GM19324 (cell line): ENCODE measurements at regions not wholly inside any gene's neighbourhood (a gene's known extent, or its start where the extent isn't known, plus 50 kb on each side); places are given as distances from the start of the nearest gene placed in this dataset.
"Not testable (repeated sequence)": the region's sequence is repeated elsewhere in the genome, so short reads cannot be mapped to it uniquely, and the experiment has no call there.

ENCODE experiments used
- ATAC-seq: cut with Tn5 transposase; IDR thresholded peaks from one replicate; pipeline ENCODE4 v1.9.1; 2021; ENCODE audit warnings: mild to moderate bottlenecking, moderate library complexity; ENCODE audit not compliant: unreplicated experiment, low FRiP score

DNA sequence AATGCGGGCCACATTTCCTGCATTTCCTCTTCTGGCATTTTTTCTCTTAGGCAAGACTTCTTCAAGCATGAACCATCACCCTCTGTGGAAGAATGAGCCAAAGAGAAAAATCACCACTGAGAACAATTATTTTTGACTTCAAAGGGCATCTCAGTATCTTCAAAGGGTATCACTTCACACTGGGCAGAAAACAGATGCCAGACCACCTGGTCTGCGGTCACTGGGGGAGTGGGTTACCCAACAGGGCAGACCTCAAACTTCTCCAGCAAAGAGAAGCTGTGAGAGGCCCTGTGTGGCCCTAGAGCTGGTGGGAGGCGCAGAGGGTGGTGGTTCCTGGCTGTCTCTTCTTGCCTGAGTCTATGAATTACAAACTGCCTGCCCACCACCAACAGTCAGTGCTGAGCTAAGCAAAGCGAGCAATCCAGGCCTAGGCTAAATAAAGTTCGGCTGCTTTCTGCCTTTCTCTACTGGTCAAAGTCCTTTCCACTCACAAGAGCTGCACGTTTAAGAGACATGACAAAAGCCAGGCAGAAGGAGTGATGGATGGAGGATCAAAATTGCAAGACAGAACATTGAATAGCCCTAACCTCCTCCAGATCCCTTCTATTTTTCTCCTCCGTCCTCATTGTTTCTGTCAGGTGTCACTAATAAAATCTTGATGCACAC is 602.7 kb upstream of the CDH5 start:
- no peak for ATAC-seq

DNA sequence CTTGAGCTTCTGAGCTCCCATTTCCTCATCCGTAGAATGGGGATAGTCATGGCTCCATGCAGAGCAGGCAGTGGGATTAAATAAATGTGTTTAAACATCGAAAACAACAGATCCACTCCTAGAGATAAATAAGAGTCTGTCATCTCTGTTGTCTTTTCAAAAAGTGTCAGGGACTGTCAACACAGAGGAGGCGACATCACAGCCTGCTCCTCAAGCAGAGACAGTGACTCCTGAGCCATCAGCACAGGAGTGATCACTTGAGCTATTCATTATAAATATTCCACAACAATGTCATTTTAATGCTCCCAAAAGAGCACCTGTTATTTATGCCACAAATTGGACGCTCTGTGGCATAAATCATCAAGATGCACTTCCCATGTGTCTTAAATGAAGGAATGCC is 605.6 kb upstream of the CDH5 start:
- no peak for ATAC-seq

DNA sequence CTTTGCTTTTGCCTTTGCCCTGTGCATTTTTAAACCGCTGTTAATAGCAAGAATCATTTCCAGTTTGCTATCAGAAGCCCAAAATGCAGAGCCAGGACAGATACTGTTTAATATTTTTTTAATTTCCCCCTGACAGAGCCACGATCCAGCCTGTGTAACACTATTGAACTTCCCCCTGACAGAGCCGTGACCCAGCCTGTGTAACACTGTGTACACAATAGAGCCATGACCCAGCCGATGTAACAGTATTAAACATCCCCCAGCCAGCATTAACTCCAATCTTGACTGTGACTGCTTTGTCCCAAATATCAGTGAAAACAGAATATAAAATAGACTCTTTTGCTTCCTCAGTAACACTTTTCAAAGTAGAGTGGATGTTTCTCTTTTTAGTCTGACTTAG is 607.9 kb upstream of the CDH5 start:
- no peak for ATAC-seq

DNA sequence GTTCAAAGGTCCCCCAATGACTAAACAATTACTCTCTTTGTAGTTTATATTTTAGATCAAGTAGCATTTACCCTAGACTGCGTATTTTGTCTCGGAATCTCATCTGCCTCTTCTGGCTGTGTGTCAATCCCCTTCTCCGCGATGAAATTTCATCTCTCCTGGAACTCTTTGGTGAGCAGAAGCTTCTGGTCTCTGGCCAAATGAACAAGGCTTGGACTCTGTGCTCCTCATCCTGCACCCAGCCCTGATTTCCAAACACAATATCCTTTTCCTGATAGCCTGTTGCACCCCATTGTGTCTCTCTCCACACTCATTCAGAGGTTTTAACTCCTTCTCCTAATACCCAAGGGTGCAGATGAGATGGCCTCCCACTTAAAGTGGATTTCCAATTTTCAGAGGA is 609.4 kb upstream of the CDH5 start:
- ATAC-seq = no peak

DNA sequence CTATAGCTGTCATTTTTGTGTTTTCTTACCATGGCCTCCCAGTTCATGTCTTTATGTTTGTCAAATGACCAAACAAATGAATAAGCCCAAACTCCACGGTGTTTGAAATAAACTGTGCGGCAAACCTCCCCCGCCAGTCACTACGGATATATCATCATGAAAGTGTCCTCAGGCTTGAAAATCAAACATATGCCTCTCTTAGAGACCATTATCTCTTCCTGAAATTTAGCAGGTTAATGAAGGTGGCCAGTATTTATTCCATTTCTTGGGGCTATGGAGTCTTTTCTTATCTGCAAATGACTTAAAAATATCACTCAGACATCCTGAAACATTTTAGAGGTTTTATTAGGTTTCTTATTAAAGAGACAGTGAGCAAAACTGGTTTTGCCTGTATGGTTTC is 610.3 kb upstream of the CDH5 start:
- no peak for ATAC-seq

DNA sequence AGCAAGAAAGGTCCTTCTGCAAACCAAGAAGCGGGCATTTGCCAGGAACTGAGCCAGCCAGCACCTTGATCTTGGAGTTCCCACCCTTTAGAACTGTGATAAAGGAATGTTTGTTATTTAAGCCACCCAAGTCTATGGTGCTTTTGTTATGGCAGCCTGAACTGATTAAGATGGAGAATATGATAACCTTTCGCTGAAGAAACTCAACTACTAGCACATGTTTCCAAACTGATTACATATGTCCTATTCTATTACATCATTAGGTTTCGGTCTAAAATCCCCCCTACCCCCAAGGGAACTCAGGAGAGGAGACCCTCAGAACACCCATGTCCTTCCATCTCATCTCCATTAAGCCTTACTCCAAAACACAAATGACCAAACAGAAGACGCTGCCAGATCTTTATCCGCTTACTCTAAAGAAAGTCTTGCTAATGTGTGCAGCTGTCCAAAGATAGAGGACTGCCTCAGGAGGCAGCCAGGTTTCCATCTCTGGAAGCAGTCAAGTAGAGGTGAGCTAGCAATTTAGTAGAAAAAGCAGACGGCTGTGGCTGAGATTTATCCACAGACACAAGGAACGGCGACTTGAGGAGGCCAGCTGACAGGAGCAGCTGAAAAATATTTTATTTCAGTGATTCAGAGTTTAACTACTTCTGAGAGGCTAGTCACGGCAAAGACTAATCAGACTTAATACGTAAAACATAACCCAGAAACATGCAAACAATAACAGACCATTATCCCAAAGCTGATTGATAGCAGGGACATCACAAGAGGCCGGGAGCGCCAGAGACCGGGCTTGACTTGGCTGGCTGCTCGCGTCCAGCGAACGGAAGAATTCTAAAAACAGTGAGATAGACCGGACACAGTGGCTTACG is 611.4 kb upstream of the CDH5 start:
- no peak for ATAC-seq

DNA sequence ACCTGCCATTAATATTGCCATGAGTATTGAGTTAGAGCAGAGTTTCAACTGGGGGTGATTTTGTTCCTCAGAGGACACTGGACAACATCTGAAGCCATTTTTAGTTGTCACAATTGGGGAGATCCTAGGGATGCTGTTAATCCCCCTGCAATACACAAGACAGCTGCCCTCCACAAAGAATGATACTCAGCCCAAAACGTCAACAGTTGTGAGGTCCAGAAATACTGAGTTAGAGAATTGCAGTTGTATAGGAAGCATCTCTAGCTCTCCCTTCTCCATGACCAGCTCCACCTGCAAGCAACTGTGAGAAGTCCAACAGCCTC is 614.0 kb upstream of the CDH5 start:
- no peak for ATAC-seq

DNA sequence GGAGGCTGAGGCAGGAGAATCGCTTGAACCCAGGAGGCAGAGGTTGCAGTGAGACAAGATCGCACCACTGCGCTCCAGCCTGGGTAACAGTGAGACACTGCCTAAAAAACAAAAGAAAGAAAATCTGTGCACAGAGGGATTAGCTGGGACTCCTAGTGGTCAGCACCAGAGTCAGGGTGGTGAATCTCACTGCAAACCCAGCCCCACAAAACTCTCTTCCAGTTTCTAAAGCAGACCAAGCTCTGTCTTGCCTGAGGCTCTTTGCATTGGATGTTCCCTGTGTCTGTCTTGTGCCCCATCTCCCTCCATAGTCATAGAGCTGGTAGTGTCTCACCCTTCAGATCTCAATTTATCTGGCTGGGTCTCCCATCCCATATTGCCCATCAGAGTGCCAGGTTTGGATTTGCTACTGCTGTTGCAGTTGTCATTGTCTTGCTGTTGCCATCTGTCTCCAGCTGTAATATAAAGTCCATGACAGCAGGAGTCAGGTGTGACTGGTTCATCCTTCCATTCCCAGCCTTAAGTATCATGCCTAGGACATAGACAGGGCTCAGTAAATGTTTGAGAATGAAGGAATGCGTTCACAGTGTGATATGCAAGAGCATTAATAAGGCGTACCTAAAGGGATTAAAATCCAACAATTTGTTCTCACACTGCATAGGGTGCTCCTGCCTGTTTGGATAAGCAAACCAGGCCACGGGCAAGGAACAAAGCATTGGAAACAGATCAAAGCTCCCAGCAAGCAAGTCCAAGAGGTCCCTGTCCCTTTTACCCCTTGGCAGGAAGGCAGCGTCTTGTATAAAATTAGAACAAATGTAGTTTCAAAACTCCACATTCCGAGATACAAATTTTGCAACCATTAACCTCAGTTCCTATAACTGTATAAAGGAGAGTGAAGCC is 614.6 kb upstream of the CDH5 start:
- ATAC-seq = no peak

DNA sequence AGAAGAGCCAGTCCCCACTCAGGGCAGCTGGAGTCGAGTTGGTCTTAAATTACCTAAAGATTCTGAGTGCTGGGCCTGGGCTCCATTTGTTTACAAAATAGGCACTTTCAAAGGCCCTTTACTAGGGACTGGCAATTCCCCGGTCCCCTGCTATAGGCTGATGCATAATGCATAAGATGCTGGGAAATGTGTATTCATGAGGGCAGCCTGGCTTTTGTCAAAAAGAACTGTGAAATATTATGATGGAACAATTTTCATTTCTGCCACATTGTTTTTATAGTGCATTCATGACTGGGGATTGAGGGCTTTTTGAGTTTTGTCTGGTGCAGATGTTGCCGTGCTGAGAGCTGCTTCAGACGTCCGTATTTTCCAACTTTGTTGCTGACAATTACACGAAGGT is 617.0 kb upstream of the CDH5 start:
- no peak for ATAC-seq

DNA sequence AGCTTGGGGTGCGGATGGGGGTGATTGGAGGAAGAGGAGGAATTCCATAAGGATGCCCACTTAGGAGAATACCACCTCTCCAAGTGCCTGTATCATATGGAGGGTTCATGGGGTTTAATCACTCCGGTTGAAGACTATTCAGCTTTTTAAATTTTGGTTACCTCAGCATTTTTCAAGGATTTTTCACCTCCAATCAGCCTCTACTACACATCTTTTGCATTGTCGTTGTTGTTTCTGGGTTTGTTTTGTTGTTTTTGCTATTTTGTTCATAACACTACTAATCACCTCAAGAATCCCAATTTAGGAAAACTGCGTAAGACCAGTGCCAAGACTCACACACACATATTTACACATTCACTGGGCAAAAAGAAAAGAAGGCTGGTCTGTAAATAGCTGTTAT is 619.5 kb upstream of the CDH5 start:
- ATAC-seq = no peak

DNA sequence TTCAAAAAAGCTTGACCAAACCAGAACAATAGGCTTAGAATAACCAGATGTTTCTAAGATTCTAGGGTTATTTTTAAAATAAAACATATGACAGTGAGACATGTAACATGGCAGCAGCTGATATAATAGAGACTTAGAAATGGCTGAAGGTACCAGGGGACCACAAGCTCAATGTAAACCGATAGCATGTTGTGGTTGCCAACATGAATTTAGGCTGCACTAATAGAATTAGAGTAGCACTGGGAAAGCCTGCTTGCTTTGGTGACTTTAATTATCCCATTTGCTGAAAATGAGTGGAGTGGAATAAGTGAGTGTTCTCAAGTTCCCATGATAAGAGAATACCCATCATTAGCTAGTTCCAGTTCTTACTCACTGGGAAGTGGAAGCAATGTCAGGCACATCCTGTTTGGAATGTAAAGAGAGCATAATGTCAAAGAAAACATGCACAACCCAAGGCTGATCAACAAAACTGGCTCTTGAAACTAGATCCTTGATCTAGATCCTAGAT is 621.2 kb upstream of the CDH5 start:
- ATAC-seq = no peak

DNA sequence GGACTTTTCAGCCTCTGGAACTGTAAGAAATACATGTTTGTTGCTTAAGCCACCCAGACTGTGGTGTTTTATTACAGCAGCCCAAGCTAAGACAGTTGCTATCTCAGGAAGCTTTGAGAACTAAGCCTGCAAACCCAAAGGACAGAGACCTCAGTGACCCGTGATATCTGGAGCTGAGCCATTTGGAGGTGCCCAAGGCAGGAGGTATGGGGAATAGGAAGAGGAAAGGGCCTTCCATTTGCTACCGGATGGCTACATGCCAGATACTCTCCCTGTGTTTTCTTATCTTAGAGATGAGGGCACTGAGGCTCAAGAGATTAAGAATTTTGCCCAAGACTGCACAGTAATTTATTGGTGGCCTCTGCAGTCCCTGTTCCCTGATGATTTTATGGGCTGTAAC is 622.1 kb upstream of the CDH5 start:
- no peak for ATAC-seq

DNA sequence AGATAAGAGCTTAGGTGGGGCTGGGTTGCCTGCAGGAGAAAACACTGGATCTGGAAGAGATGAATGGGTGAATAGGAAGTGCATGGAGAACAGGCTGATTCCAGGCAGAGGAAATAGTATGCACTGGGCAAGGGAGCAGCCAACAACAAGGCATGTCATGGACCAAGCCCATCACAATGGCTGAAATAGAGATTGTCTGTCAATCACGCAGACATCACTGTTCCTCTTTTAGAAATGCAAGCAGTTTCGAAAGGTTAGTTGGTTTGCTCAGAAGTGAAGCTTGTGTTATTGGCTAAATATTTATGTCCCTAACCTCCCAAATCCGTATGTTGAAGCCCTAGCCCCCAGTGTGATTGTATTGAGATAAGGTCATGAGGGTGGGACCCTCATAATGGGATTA is 621.7 kb upstream of the CDH11 start:
- no peak for ATAC-seq

DNA sequence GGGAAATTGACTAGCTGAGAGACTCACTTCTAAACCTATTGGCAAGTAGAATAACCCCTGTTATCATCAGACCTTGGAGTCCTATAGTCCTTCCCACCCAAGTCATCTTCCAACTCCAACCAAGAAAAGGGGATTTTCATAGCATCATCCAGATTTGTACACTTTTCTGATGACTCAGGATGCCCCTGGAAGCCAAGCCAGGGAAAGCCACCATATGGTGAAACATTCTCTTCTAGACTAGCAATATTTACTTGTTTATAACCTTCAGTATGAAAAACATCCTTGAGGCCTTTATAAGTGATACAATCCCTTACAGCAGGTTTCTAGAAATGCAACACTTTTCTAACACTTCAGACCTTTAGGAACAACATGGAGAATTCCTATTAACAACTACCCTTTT is 618.8 kb upstream of the CDH11 start:
- ATAC-seq = no peak

DNA sequence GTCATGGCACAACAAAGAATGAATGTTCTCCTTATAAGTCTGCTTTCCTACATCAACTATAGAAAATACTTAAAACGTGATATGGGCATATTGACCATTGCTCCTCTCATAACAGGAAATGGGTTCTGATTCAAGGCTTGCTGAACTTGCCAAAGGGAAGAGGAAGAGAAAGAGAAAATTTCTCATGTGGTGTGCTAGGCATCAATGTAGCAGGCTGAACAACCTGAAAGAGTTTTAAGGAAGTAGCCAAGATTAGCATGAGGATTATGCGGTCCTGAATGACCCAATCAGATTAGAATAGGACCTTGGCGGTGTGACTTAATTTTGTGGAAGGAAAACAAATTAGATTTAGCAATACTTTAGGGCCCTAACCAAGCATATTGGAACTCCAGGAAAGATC is 617.7 kb upstream of the CDH11 start:
- ATAC-seq = no peak

DNA sequence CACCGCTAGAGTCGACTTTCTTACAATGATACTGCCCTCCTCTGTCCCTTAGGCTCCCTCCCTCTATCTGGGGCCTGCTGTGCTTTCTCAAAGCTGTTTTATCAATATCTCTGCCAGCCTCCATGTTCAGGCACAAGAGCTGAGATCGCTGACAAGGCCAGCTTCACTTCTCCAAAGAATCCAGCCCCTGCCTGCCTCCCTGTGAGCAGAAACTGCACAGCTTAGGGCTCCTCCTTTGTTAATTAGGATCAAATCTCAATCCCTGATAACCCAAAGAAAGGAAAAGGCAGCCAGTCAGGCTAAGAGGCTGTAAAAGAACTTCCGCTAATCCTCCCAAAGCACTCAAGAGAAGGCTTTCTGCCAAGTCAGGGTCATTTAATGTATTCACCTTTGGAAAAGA is 616.0 kb upstream of the CDH11 start:
- ATAC-seq = no peak

DNA sequence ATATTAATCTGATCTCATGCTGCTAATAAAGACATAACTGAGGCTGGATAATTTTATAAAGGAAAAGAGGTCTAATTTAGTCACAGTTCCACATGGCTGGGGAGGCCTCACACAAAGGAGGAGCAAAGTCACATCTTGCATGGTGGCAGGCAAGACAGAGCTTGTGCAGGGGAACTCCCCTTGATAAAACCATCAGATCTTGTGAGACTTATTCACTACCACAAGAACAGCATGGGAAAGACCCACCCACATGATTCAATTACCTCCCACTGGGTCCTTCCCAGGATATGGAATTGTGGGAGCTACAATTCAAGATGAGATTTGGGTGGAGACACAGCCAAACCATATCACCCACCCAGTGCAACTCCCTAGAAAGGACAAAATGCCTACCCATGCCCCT is 613.8 kb upstream of the CDH11 start:
- ATAC-seq = not testable (repeated sequence)

DNA sequence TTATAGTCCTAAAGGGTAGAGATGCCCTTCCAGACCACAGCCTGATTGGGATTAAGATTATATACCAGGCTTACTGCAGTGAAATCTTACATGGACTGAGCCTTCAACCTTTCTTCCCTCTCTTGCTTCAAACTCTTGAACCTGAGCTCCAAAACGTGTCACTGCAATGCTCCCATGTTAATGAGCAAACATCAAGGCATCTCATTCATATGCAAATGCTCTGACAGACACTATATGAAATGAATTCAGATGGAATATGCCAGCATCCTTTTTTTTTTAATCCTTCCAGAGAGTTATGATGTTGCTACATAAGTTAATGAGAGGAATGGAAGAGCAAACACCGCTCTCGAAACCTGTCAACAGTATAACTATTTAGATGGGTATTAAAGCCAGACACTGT is 611.9 kb upstream of the CDH11 start:
- no peak for ATAC-seq

DNA sequence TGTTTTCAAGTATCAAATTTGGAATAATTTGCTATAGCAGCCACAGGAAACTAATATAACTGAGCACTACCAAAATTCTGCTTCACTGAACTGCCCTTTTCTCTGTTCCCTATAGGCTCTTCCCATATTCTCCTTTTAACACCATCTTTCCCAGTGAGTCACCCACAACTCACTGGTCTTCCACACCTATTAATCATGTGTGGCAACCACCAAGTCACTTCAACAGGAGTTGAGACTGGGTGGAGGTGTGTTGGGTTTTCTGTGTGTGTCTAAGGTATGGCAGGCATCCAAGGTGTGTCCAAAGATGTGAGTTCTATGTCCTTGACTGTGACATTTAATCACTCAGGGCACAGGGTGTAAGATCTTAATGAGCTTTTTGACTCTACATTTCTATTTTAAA is 610.0 kb upstream of the CDH11 start:
- ATAC-seq = no peak

DNA sequence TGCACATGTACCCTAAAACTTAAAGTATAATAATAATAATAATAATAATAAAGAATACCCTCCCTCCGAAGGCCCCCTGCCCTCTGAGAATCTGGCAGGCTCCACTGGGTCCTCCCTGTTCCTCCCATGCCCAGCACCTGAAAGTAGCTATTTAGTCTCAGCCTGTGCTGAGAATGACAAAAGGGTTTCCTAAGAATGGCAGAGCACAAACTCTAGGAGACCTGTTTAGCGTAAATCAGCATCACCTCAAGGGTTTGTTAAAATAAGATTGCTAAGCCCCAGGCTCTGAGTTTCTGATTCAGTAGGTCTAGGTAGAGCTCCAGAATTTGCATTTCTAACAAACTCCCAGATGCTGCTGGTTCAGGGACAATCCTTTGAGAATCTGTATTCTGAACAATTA is 606.8 kb upstream of the CDH11 start:
- no peak for ATAC-seq

DNA sequence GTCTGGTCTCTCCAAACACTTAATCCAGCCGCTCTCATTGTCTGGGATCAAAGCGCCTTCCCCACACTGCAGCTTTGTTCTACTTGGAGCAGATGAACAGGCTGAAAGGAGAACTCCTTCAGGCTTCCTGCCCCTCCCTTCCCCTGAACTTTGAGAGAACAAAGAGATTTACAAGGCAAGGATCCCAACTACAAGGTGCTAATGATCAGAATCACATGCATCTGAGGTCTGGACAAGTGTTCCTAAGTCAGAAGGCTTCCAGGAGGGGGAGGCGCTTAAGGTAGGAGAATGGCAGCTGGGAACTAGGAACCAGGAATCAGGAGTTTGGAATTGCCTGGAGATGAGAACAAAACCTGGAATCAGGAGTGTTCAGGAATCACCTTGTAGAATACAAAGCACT is 606.3 kb upstream of the CDH11 start:
- ATAC-seq = no peak
